ENCODE measurements at regions not wholly inside any gene's neighbourhood (a gene's known extent, or its start where the extent isn't known, plus 50 kb on each side); places are given as distances from the start of the nearest gene placed in this dataset.
"Not testable (repeated sequence)": the region's sequence is repeated elsewhere in the genome, so short reads cannot be mapped to it uniquely, and the experiment has no call there.

DNA sequence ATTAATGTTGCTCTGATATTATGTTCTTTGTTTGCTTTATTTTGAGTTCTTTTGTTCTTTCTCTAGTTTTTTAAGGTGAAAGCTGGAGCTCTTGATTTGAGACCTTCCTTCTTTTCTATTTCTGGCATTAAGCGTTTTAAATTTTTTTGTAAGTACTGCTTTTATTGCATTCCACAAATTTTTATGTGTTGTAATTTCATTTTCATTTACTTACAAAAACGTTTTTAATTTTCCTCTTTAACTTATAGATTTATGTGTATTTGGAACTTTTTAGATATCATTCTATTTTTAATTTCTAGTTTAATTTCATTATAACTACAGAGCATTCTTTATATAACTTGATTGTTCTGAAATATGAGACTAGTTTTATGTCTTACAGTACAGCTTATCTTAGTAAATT is 395.6 kb downstream of the ETV1 start:
- no peak for DNase-seq (ENCODE audit: low spot score)

GRCh38 chr7:13602036-13602435 is 387.4 kb downstream of the ETV1 start:
- DNase-seq (ENCODE audit: low spot score), result no peak

GRCh38 chr7:13603016-13603415 is 386.4 kb downstream of the ETV1 start:
- DNase-seq (ENCODE audit: low spot score), result no peak

- no peak for DNase-seq (ENCODE audit: low spot score)
Measured at GRCh38 chr7:13603661-13604060, 385.8 kb downstream of the ETV1 start.

DNA sequence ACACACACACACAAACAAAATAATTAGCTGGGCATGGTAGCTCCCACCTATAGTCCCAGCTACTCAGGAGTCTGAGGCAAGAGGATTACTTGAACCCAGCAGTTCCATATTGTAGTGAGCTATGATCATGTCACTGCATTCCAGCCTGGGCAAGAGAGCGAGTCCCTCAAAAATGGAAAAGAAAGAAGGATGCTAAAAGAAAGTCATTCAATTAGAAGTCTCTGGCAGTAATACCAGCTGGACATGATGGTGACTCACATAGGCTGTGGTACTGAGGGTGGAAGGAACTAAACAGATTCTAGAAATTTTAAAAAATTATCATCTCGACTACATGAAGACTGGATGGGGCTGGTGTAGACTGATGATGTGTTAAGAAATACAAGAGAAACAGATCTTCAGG is 385.3 kb downstream of the ETV1 start:
- DNase-seq (ENCODE audit: low spot score), result no peak

DNA sequence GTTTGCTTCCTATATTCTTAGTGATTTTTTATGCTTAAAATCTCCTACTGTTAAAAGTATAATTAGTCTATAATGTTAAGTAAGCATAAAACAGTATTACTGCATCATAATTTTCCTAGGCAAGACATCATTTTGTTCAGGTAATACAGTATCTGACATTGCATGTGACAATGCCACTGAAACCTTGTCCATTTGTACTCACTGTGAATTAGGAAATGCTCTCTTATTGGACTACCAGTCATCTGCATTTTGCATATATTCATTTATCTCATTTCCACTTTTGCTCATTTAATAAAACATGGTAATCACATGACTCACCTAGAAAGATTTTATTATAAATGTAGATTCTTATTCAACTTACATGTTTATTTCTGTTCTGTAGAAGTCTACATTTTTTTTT is 379.1 kb downstream of the ETV1 start:
- DNase-seq (ENCODE audit: low spot score), result no peak

DNA sequence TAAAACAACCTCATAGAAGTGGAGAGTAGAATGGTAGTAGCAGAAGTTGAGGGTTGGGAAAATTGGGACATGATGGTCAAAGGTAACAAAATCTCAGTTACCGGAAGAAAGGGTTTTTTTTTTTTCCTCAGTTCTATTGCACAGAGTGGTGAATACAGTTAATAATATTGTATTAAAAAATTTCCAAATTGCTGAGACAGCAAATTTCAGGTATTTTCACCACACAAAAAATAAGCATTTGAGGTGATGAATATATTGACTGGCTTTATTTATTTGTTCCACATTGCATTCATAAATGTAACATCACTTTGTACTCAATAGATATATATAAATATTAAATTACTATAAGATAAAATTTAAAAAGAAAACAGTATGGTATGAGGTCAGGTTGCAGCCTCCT is 373.8 kb downstream of the ETV1 start:
- DNase-seq (ENCODE audit: low spot score), result no peak

- DNase-seq (ENCODE audit: low spot score), result no peak
Measured at GRCh38 chr7:13627455-13627854, 362.0 kb downstream of the ETV1 start.

GRCh38 chr7:13628239-13629001 is 361.0 kb downstream of the ETV1 start:
- DNase-seq (ENCODE audit: low spot score), result no peak

DNA sequence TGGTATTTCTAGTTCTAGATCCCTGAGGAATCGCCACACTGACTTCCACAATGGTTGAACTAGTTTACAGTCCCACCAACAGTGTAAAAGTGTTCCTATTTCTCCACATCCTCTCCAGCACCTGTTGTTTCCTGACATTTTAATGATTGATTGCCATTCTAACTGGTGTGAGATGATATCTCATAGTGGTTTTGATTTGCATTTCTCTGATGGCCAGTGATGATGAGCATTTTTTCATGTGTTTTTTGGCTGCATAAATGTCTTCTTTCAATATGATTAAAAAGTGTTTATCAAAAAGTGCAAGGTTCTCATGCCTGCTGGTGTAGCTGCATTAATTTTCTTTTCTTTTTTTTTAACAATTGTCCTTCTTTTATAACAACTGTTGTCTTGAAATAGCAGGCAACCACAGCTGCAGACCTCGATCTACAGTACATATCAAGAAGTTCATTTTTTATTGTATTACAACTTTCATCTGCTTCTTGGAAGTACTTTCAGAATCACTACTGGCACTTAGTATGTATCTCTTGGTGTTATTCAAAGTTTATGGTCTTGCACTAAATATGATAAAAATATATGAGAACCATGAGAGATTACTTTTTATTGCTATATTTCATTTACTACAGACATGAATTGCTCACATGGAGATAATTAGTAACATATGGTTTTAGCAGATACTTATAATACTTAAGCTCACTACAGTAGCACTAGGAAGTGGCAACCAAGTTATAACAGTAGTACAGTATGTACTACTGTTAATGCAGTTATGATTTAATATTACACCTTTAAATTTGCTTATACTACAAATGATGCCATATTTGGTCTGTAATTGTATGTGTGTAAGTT is 358.0 kb downstream of the ETV1 start:
- not testable (repeated sequence) for DNase-seq (ENCODE audit: low spot score)

DNA sequence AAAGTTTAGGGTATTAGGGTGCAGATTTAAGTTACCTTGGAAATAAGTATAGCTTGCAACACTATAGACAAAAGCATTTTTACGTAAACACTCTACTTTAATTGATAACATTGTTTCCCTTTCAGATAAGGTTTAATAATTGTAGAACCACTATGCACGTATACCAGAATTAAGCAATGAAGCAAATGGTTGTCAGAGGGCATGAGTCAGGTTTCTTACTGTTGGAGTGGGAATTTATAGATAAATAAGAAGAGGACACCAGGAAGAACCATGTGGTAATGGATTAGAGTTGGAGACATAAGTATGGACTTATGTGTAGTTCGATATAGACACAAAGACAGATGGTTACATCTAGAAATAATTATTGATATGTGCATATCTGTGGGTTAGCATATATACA is 355.6 kb downstream of the ETV1 start:
- no peak for DNase-seq (ENCODE audit: low spot score)

DNA sequence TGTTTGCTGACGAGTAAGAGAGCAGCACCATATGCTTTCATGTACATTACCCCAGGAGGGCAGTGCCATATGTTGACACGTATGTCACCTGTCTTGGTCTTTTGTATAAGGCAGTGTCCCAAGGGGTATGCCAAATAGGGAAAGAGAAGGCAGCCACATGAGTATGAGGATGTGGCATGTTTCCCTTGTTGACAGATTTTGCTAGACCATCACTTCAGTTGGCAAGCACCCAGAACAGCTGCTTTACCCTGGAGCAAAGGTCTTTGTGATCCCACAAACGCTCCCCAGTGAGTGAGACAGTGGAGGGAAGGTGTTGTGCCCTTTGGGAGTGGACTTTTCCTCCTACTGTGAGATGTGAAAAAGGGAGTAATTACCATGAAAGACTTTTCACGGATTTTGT is 350.1 kb downstream of the ETV1 start:
- no peak for DNase-seq (ENCODE audit: low spot score)

DNA sequence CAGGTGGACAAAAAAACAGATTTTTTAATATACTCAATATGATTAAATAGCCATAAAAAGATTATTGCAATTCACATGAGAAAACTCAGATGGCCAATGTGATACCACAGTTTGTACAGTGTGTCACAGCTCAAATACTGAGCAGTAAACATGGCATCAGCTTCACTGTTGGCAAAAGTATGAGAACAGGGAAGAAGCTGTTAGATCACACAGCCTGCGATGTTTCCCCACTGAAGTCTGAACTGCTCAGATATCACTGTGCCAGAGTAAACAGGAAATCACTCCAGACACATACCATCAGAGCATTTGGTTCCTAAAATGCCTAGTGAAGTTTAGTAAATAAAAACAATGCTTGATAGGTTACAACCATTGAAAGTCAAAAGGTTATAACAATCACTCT is 347.8 kb downstream of the ETV1 start:
- DNase-seq (ENCODE audit: low spot score), result no peak

DNA sequence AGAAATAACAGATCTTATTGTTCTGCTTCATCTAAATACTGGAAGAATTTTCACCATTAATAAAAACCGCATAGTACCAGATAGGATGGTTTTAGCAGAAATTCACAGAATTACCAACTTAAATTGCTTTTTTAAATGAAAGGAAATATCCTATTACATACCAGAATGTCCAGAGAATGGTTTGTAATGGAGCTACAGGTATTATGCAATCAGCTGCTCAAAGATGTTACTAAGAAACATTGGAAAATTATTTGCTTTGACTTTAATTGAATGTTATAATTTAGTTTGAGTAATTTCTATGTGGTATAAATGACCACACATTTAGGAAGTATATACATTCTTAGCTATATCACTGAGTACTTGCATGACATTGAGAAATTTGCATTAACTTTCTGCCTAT is 338.3 kb downstream of the ETV1 start:
- no peak for DNase-seq (ENCODE audit: low spot score)

DNA sequence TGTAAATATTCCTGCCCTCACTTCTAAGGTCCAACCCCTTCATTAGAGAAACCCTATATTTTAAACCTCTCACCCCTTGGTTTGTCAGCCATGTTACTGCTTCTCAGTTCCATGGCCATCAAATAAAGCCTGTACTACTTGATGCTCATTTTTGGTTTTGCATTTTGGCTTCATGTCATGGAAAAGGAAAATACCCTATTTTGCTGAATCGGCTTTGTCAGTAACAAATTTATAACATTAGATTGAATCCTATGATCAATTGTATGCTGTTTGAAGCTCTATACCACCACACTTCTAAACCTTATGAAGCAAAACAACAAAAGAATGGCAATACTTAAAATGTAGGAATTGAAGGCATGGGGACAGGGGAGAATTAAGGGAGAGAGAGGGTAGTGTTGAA is 333.1 kb downstream of the ETV1 start:
- no peak for DNase-seq (ENCODE audit: low spot score)

GRCh38 chr7:13673290-13673689 is 316.2 kb downstream of the ETV1 start:
- DNase-seq (ENCODE audit: low spot score), result no peak

GRCh38 chr7:13682626-13683025 is 306.8 kb downstream of the ETV1 start:
- DNase-seq (ENCODE audit: low spot score), result no peak

DNA sequence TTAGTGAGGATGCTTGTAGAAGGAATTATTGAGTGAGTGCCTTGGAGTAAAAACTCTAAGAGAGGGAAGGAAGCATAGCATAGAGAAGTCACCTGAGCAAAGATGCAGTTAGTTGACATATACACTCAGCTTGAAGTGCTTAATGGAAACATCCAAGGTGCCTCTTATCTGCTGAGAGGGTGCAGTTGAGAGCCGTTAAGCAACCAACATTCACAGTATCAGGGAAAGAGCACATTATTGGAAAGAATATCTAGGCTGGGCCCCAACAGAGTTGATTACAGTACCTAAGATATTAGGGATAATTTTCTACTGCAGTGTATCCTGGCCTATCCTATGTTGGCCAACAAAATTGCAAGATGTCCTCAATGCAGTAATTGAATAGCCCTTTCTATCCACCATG is 302.0 kb downstream of the ETV1 start:
- DNase-seq (ENCODE audit: low spot score), result no peak

GRCh38 chr7:13692548-13692947 is 296.9 kb downstream of the ETV1 start:
- DNase-seq (ENCODE audit: low spot score), result no peak

DNA sequence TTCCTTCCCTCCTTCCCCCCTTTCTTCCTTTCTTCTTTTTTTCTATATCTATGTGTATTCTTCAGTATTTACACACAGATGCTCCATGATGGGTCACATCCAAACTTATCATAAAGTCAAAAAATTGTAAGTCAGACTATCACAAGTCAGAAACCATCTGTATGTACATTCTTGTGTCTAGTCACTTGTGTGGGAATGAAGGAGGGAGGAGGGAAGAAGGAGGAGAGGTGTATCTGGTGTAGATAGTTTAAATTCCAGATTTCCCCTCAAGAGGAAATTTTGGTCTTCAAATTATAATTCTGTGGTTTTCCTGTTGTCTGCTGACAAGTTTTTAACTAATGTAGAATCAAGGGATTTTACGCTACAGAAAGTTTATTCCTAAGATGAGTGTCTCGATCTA is 287.2 kb downstream of the ETV1 start:
- no peak for DNase-seq (ENCODE audit: low spot score)

DNA sequence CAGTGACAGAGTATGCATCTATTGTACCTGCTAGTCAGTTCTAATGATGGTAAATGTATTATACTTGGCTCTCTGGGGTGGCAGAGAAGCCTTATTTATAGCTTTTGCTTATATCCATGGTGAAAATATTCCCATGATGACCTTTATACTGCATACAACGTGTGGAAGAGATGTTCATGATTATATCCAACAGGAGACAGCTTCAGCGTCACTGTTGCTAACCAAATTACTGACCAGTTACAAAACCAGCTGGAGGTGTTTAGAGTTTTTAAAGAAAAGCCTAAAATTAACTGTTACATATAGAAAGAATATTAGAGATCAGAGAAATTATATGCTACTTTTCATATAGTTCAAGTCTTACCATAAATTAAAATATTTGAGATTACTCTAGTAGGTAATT is 280.8 kb downstream of the ETV1 start:
- no peak for DNase-seq (ENCODE audit: low spot score)

DNA sequence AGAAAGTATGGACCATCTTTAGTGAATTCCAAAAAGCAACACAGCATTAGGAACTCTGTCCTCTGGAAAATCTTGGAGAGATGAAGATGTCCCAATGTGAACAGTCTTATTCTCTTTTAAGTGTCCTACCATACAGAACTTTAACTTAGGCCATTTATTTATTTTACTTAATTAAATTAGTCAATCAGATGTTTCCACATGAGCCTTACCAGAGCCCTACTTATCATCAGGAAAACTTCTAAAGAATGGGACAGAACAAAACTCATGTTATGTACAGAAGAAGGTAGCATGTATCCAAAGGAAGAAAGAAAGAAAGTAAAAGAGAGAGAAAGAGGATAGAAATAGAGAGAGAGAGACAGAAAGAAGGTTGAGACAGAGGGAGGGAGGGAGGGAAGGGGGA is 276.4 kb downstream of the ETV1 start:
- no peak for DNase-seq (ENCODE audit: low spot score)

DNA sequence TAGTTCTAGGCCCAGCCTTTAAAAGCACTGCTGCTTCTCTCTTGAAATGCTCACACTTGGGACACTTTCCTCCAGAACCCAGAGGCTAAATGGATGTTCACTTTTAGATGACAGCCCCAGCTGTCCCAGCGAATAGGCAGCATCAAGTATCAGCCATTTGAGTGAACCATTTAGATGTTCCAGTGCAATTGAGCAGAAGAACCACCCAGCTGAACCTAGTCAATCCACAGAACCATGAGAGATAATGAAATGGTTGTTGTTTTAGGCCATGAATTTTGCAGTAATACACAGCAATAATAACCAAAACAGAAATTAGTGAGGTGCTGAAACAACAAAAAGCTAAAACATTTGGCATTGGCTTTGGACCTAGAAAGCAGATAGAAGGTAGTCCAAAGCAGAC is 273.9 kb downstream of the ETV1 start:
- no peak for DNase-seq (ENCODE audit: low spot score)

- no peak for DNase-seq (ENCODE audit: low spot score)
Measured at GRCh38 chr7:13717031-13717430, 272.4 kb downstream of the ETV1 start.
